ENCODE measurements at regions not wholly inside any gene's neighbourhood (a gene's known extent, or its start where the extent isn't known, plus 50 kb on each side); places are given as distances from the start of the nearest gene placed in this dataset.

GRCh38 chr4:129335276-129335675 is 239.3 kb downstream of the C4orf33 start:
- TF ChIP-seq POLR2A (IDR thresholded peaks at IDR 0.05), result no peak
- no peak for TF ChIP-seq CTCF (IDR thresholded peaks at IDR 0.05)
